AG04450 (cell line): ENCODE measurements at regions not wholly inside any gene's neighbourhood (a gene's known extent, or its start where the extent isn't known, plus 50 kb on each side); places are given as distances from the start of the nearest gene placed in this dataset.

Experiments used
- CTCF ChIA-PET: fragments of 300-600, 350-600 bp; formaldehyde crosslinking; extraction: SDS; loops from one replicate; lab custom pipeline; 2022; ENCODE audit warnings: antibody characterized with exemption, inconsistent platforms; lab: Charles Lee
- POLR2A ChIA-PET: fragments of 350-600 bp; formaldehyde crosslinking; extraction: SDS; loops from one replicate; lab custom pipeline; 2021; ENCODE audit warnings: antibody characterized with exemption, inconsistent platforms; lab: Yijun Ruan, JAX
- DNase-seq: peaks from one replicate; pipeline ENCODE4 v3.0.0-alpha.2; 2011; ENCODE audit warnings: low read depth, low spot score
- H3K27ac ChIP-seq: one replicate; pipeline ENCODE4 v1.5.1; 2012; ENCODE audit warnings: low read depth, low read length, control low read depth
- H3K27me3 ChIP-seq: one replicate; pipeline ENCODE4 v1.6.0; 2012; ENCODE audit warnings: low read length; ENCODE audit not compliant: control insufficient read depth, insufficient read depth
- H3K4me3 ChIP-seq: 2 replicates; pipeline ENCODE4 v1.5.1; 2011; ENCODE audit warnings: mild to moderate bottlenecking, low read depth, low read length, control low read depth
- H3K9me3 ChIP-seq: 2 replicates; pipeline ENCODE4 v1.5.1; 2012; ENCODE audit warnings: low read length; ENCODE audit not compliant: control insufficient read depth, insufficient read depth
- TF ChIP-seq, protein P1 (sequence below): IDR thresholded peaks from 2 replicates; pipeline ENCODE4 v1.5.1; 2011; ENCODE audit warnings: low read depth, low read length, control low read depth, inconsistent platforms

DNA sequence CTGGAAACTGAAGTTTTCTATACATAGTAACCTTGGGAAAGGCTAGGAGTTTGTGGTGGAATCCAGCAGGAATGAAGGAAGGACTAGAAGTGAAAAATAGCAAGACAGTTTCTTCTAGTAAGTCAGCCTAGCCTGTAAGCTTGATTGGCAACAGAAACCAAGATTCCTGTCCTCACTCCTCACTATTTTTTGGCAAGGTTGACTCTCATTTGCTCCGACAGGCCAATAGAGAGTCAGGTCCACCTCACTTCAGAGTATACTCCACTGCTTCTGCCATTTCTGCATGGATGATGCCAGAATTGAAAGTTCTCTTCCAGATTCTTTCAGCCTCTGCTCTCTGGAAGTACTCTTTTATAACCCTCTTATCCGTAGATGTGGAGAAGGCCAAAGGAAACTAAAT lies 352.4 kb downstream of the ZNF516 start:
- CTCF ChIA-PET = no interaction called here
- no peak for DNase-seq

DNA sequence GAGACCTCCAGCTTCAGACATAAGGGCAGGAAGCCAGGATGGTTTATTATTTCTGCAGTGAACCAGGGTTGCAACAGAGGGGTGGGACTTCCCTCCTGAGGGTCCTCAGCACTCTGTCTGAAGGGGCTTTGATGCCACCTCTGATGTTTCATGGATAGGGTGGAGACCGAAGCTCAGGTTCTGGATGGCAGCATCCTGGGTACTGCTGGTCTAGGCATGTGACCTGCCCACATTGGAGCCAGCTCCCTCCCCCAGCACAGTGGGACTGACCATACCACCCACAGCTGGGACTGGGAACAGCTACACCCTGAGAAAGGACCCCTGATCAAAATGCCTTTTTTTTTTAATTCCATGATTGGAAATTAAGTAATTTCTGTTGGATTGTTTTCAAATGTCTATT lies 355.2 kb downstream of the ZNF516 start:
- CTCF ChIA-PET = no interaction called here
- TF ChIP-seq, protein P1, sequence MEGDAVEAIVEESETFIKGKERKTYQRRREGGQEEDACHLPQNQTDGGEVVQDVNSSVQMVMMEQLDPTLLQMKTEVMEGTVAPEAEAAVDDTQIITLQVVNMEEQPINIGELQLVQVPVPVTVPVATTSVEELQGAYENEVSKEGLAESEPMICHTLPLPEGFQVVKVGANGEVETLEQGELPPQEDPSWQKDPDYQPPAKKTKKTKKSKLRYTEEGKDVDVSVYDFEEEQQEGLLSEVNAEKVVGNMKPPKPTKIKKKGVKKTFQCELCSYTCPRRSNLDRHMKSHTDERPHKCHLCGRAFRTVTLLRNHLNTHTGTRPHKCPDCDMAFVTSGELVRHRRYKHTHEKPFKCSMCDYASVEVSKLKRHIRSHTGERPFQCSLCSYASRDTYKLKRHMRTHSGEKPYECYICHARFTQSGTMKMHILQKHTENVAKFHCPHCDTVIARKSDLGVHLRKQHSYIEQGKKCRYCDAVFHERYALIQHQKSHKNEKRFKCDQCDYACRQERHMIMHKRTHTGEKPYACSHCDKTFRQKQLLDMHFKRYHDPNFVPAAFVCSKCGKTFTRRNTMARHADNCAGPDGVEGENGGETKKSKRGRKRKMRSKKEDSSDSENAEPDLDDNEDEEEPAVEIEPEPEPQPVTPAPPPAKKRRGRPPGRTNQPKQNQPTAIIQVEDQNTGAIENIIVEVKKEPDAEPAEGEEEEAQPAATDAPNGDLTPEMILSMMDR = no peak
- Histone ChIP-seq H3K27ac (no peak overlapping the region), H3K4me3 (no peak overlapping the region), H3K9me3 (peaks cover 20% of the 10 kb centered on the region), H3K27me3 (no peaks in the 10 kb centered on the region)
- POLR2A ChIA-PET = no interaction called here
- no peak for DNase-seq

More for the DNA sequence above, 352.4 kb downstream of the ZNF516 start:
- Histone ChIP-seq H3K27ac (no peak overlapping the region), H3K27me3 (no peaks in the 10 kb centered on the region), H3K9me3 (peaks cover 30% of the 10 kb centered on the region), H3K4me3 (no peak overlapping the region)
- POLR2A ChIA-PET = no interaction called here
- TF ChIP-seq, protein P1 = no peak

DNA sequence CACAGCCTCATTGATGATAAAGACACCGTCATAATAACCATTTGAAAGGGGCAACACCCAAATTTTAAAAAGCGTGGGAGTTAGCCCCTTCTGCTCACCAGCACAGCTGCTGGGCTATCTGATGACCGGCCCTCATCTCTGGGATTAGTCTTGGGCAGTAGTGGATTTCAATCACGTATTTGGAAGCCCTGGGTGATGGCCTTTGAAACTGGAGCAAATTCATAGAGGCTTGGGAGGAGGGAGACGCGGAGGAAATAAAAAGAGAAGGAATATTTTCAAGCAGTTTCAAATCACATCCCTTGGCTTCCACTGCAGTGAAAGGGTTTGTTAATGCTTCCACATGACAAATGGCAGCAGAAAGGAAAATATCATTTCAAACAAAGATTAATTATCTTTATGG lies 357.8 kb downstream of the ZNF516 start:
- DNase-seq = no peak
- no peak overlapping the region for H3K4me3 ChIP-seq
- CTCF ChIA-PET = no interaction called here
- POLR2A ChIA-PET = no interaction called here
- no peak overlapping the region for H3K27ac ChIP-seq
- H3K9me3 ChIP-seq = peaks cover 15% of the 10 kb centered on the region
- TF ChIP-seq, protein P1 = no peak
- H3K27me3 ChIP-seq = no peaks in the 10 kb centered on the region

GRCh38 chr18:76136701-76137100 lies 358.3 kb downstream of the ZNF516 start:
- POLR2A ChIA-PET = no interaction called here
- Histone ChIP-seq H3K4me3 (no peak overlapping the region), H3K9me3 (peaks cover 11% of the 10 kb centered on the region), H3K27ac (no peak overlapping the region), H3K27me3 (no peaks in the 10 kb centered on the region)
- CTCF ChIA-PET = no interaction called here
- DNase-seq = no peak
- TF ChIP-seq, protein P1 = no peak

- ChIA-PET CTCF (no interaction called here), POLR2A (no interaction called here)
- DNase-seq = no peak
- Histone ChIP-seq H3K27ac (no peak overlapping the region), H3K27me3 (no peaks in the 10 kb centered on the region), H3K9me3 (peaks cover 19% of the 10 kb centered on the region), H3K4me3 (no peak overlapping the region)
- TF ChIP-seq, protein P1 = no peak
Measured at GRCh38 chr18:76134628-76135027, 360.4 kb downstream of the ZNF516 start.
